ENCODE measurements at regions not wholly inside any gene's neighbourhood (a gene's known extent, or its start where the extent isn't known, plus 50 kb on each side); places are given as distances from the start of the nearest gene placed in this dataset.

DNA sequence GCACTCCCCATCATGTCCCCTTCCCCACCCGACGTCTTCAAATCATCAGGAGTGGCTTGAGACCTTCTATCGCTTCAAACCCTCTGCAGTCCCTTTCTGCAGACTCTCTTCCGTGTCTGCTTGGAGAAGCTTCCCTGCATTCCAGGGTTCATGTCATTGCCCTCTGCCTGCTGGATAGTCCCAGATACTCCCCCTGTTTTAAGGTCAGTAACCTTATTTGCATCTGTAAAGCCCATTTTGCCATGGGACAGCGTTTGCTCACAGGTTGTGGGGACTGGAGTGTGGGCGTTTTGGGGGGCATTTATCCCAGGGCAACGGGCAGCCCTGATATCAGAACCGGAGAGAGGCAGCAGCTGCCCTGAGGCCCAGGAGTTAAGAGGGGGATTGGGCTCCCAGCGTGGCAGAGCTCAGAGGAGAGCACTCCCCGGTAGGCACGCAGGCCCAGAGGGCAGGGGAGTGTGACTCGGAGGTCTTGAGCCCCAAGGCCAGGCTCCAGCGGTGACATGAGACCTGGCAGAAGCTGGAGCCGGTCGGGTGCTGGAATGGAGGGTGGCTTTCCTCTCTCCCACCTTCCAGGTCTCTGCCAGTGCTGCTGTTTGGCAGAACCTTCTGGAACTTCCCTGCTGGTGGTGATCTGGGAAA lies 73.8 kb downstream of the RTP5 start:
- DNase-seq (ENCODE audit: low read depth, low spot score) (no peak), FAIRE-seq (no peak), ATAC-seq (no peak)
- H4K20me1 ChIP-seq (ENCODE audit: control insufficient read depth, insufficient read depth): no peaks in the 10 kb centered on the region
- H3K27me3 ChIP-seq (replicated peaks in 1 of 2; ENCODE audit: control insufficient read depth in 2 of 2, insufficient read depth in 2 of 2, low read length in 1 of 2): no peaks in the 10 kb centered on the region
- no peak overlapping the region for H3K9ac ChIP-seq (ENCODE audit: control insufficient read depth, insufficient read depth, low read length)
- H3K79me2 ChIP-seq (ENCODE audit: control insufficient read depth, insufficient read depth, low read length): no peaks in the 10 kb centered on the region
- POLR2A ChIA-PET: no interaction called here
- H3K36me3 ChIP-seq (ENCODE audit: control insufficient read depth in 2 of 2, insufficient read depth in 2 of 2, low read length in 1 of 2): no peaks in the 10 kb centered on the region
- no peak overlapping the region for H3K4me3 ChIP-seq
- intact Hi-C loops (cut with micrococcal nuclease; ENCODE audit: unreplicated experiment): no loop called here
- no peak overlapping the region for H2AFZ ChIP-seq (ENCODE audit: control insufficient read depth, low read depth, low read length)
- CTCF ChIA-PET: no interaction called here
- TF ChIP-seq JUNB (IDR thresholded peaks at IDR 0.05) (no peak), ETV6 (conservative IDR thresholded peaks at IDR 0.05 in 1 of 2, IDR thresholded peaks at IDR 0.05 in 1 of 2; ENCODE audit: borderline replicate concordance in 1 of 2, low read depth in 1 of 2) (no peak), DPF2 (IDR thresholded peaks at IDR 0.05) (no peak), CBX5 (IDR thresholded peaks at IDR 0.05; ENCODE audit: low read depth) (no peak), BMI1 (IDR thresholded peaks at IDR 0.05; ENCODE audit: borderline replicate concordance) (no peak), ASH2L (IDR thresholded peaks at IDR 0.05; ENCODE audit: borderline replicate concordance, low read depth) (no peak), RCOR1 (conservative IDR thresholded peaks at IDR 0.05; ENCODE audit: low read depth, low read length) (no peak), CBFB (IDR thresholded peaks at IDR 0.05; ENCODE audit: low read depth) (no peak), IKZF2 (IDR thresholded peaks at IDR 0.05) (no peak), NFXL1 (IDR thresholded peaks at IDR 0.05; ENCODE audit: borderline replicate concordance) (no peak), RFX5 (IDR thresholded peaks at IDR 0.05; ENCODE audit: low read depth, low read length) (no peak), IRF4 (IDR thresholded peaks at IDR 0.05; ENCODE audit: low read depth, low read length) (no peak)
- TF ChIP-seq, protein P1, sequence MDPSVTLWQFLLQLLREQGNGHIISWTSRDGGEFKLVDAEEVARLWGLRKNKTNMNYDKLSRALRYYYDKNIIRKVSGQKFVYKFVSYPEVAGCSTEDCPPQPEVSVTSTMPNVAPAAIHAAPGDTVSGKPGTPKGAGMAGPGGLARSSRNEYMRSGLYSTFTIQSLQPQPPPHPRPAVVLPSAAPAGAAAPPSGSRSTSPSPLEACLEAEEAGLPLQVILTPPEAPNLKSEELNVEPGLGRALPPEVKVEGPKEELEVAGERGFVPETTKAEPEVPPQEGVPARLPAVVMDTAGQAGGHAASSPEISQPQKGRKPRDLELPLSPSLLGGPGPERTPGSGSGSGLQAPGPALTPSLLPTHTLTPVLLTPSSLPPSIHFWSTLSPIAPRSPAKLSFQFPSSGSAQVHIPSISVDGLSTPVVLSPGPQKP (IDR thresholded peaks at IDR 0.05; ENCODE audit: low read depth, low read length): no peak
- RAD21 ChIA-PET (ENCODE audit: unreplicated experiment): no interaction called here
- no TSS peak for BruUV-seq (replicated peaks)
- 65% methylated on average over 15 of the region's 15 CpGs for WGBS (ENCODE audit: insufficient coverage, insufficient replicate concordance, low lambda C conversion rate, missing lambda C conversion rate)
- in situ Hi-C loops (cut with MboI): no loop called here
- H3K4me1 ChIP-seq (ENCODE audit: control insufficient read depth, insufficient read depth, low read length): no peaks in the 10 kb centered on the region
- SMC1A ChIA-PET (ENCODE audit: uncharacterized antibody, unreplicated experiment): no interaction called here
- no peaks in the 10 kb centered on the region; the same call in 1 of the 3 replicates for H3K9me3 ChIP-seq (replicated peaks; ENCODE audit: control insufficient read depth, insufficient read depth, low read length)
- H3K27ac ChIP-seq (ENCODE audit: control insufficient read depth, insufficient read depth): no peak overlapping the region
- H3K4me2 ChIP-seq (ENCODE audit: control insufficient read depth, insufficient read depth): no peak overlapping the region
